Amniotic epithelial cell (primary cell): ENCODE measurements at regions not wholly inside any gene's neighbourhood (a gene's known extent, or its start where the extent isn't known, plus 50 kb on each side); places are given as distances from the start of the nearest gene placed in this dataset.

ENCODE experiments used
- DNase-seq: peaks from one replicate; pipeline ENCODE4 v3.0.0-alpha.2; 2010; ENCODE audit warnings: low read depth

GRCh38 chr2:176729706-176730569 is 460.7 kb downstream of the MTX2 start:
- no peak for DNase-seq

DNA sequence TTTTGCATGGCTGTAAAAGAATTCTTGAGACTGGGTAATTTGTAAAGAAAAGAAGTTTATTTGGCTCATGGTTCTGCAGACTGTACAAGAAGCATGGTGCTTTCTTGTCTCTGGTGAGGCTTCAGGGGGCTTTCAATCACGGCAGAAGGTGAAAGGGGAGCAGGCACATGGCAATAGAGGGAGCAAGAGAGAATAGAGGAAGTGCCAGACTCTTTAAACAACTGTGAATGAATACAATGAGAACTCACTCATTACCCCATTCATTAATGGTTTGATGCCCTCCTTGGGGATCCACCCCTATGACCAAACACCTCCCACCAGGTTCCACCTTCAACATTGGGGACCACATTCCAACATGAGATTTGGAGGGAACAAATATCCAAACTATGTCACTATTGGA is 463.5 kb downstream of the MTX2 start:
- DNase-seq = no peak

- no peak for DNase-seq
These were observed 464.6 kb downstream of the MTX2 start for GRCh38 chr2:176733698-176734430.

- no peak for DNase-seq
These were observed 465.6 kb downstream of the MTX2 start for GRCh38 chr2:176734868-176735267.

- no peak for DNase-seq
These were observed 470.3 kb upstream of the HNRNPA3 start for GRCh38 chr2:176742271-176742670.

DNA sequence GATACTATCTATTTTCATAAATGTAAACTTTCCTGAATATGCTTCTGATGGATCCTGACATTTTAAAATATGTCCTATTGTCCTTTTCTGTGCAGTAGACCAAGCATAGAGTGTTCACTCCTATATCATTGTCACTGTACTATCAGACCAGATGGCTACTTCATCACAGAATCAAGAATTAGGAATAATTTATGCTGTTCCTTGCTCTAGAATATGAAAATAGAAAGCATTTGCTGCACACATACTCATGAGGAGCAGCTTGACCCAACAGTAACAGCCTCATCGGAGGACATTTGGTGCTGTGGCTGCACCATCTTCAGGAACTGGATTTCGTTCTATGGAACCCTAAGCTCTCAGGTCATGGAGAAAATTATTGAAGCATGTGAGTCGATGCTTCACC is 468.9 kb upstream of the HNRNPA3 start:
- DNase-seq = no peak

DNA sequence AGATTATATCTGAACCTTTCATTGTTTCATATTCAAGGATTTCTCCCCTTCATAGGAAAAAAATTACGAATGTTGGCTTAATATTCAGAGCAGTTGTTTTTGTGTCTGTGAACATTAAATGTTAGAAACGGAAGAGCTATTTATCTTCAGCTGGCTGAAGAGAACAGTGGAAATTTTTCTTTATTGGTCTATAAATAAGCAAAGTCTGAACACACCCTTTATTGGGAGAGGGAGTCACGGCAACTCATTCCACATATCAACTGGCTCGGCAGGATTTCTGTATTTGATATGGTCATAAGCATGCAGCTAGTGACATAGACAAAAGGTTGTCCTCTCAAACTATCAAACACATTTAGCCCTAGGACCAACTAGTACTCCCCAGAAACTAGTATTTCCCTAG is 468.4 kb upstream of the HNRNPA3 start:
- DNase-seq = no peak

GRCh38 chr2:176745543-176746200 is 466.9 kb upstream of the HNRNPA3 start:
- DNase-seq = no peak

- no peak for DNase-seq
These were observed 466.2 kb upstream of the HNRNPA3 start for GRCh38 chr2:176746411-176746810.

GRCh38 chr2:176747506-176747905 is 465.1 kb upstream of the HNRNPA3 start:
- no peak for DNase-seq

DNA sequence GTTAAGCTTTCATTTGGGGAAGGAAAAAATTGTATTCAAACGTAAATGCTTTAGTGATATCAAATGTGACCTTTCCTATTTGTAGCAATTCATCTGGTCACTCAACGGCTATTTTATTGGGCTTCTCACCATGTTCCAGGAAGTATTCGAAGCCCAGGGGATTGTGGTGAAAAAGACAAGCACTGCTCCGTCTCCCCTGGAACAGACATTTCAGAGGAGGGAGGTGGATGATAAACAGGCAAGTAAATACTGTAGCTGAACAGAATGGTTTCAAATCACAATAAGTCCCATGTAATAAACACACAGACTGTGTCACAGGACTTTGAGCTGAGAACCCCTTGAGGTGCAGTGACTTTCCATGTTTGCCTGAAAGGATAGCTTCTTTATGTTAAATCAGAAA is 464.7 kb upstream of the HNRNPA3 start:
- no peak for DNase-seq

- DNase-seq = no peak
These were observed 463.9 kb upstream of the HNRNPA3 start for GRCh38 chr2:176748662-176749061.

- DNase-seq = no peak
These were observed 461.0 kb upstream of the HNRNPA3 start for GRCh38 chr2:176751314-176752227.

DNA sequence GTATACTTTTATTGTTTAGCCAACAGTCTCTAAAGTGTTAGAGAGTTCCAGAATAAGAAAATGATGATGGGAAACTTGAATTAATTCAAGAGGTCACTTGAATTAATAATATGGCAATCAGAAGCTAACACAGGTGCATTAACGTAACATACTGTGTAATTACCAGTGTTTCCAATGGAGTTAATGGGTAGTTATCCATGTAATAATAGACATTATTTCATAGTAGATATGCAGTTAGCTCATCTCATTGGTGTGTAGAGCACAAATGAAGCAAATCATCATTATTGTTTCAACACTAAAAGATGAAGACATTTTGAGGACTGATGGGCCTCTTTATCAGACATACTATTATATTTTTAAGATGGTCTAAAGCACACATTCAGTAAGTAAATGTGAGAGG is 460.3 kb upstream of the HNRNPA3 start:
- no peak for DNase-seq

DNA sequence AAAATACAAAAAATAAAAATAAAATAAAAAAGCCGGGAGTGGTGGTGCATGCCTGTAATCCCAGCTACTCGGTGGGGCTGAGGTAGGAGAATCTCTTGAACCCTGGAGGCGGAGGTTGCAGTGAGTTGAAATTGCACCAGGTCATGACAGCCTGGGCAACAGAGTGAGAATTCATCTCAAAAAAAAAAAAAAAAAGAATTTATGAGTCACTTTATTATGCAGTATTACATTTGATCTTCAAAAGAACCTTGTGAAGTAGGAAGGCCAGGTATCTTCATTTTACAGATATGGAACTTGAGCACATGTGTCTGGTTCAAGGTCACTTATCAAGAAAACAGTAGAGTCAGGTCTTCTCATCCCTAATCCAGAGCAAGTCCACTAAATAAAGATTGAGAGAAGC is 459.4 kb upstream of the HNRNPA3 start:
- DNase-seq = no peak

DNA sequence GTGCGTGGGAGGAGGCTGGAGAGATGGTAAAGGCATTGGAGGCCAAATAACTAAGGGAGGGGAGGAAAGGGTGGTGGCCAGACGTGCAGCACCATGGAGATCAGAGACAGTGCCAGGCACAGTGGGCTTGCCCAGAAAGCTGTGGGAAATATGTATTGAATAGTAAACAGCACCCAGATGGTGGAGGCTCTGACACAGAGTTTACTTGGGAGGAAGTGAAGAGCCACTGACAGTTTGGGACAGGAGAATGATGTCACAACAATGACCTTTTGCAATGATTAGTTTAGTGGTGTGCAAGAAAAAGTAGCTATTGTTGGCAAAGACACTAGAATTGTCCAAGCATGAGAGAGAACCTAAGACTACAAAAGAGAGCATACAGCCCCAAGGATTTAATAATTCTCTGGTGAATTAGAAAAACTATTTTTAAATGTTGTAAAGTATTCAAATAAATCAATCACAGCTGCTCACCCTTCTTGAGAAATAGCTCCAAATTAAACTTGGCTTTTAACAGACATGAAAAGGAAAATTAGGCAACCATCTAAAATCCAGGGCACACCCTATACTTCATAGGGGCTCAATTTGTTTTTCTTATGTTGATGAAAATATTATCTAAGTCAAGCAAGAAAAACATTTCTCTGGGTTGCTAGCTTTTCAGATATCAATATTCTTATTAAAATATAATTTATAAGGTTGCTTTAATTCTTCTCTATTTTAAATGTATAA is 458.7 kb upstream of the HNRNPA3 start:
- no peak for DNase-seq

DNA sequence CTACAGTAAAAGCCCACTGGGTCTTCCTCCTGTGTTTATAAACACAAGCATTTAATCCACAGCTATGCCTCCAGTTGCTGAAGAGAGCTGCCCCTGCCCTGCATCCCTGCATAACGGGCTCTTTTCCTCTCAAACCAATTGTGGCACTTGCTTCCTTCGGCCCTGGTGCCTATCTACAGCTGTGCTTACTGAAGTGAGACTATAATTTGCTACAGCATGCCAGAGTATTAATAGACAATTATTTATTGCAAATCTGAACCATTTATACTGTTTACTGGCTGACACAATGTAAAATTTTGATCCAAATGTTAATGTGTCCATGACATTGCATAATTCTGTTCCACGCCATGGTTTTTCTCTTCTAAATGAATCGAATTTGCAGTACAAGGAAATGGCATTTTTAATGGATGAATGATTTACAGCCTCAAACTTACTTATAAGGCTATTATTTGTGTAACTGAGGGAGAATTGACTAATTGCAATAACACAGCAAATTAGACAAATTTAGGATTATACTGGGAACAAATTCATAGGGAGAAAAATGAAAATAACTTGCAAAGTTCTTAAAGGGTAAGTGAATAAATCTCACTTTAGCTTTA is 457.0 kb upstream of the HNRNPA3 start:
- no peak for DNase-seq

GRCh38 chr2:176758426-176758825 is 454.2 kb upstream of the HNRNPA3 start:
- DNase-seq = no peak

GRCh38 chr2:176760439-176760838 is 452.2 kb upstream of the HNRNPA3 start:
- DNase-seq = no peak

DNA sequence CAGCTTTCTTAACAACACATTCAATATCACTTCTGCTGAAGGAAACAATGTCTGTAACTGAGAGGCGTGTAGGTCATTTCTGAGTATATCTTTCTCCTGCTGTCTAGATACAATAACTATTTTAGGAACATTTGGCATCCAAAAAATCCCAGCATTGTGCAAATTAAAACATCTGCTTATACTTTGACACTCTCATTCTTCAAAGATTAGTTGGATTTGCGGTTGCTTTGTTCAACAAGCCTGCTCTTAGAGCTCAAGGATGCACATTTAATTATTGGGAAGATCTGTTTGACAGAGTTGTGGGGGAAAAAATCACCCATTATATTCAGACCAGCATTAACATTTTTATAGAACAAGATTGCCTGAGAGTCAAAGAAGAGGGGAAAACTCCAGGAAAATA is 449.5 kb upstream of the HNRNPA3 start:
- DNase-seq = no peak
